HUDEP-2 (cell line): ENCODE measurements at regions not wholly inside any gene's neighbourhood (a gene's known extent, or its start where the extent isn't known, plus 50 kb on each side); places are given as distances from the start of the nearest gene placed in this dataset.

Experiments used
- DNase-seq, 76 experiments: peaks; one replicate each; lab custom pipeline; 2025; ENCODE audit not compliant: unreplicated experiment in 76 of 76; lab: John Stamatoyannopoulos, UW

DNA sequence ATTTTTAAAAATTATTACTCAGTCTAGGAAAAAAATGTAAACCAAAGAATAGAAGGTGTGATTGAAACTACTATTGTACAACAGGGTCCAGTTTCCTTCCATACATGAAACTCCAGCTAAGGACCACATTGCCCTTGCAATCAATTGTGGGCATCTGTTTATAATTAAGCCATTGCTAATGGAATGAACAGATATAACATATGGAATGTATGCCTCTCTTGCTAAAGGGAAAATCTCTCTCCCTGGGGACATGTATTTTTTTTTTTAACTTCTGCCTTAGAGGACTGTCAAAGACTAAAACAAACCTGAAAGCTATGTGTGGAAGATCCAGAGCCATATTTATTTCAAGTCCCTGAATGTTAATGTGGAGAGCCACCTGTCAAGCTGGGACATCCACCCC lies 336.8 kb upstream of the MANEA start:
- no peak for DNase-seq

- no peak for DNase-seq
These were observed 334.8 kb upstream of the MANEA start for GRCh38 chr6:95242560-95242959.

GRCh38 chr6:95243053-95243452 lies 334.3 kb upstream of the MANEA start:
- no peak for DNase-seq

GRCh38 chr6:95244751-95245150 lies 332.6 kb upstream of the MANEA start:
- no peak for DNase-seq

DNA sequence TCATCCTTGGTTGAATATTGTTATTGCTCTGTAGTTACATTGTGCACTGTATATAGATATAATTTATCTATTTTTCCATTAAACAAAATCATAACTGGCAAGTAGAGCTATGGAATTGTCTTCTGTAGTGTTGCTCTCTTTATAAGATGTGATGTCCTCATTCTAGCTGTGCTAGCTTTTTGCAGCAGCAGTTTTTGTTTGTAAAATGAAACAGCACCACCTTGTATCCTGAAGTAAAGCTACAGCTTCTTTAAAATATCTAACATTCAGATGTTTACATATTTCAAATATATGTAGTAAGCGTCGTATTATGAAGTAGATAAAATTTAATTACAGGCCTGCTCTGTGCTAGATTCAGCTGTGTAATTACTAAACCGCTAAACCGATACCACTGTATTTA lies 328.8 kb upstream of the MANEA start:
- no peak for DNase-seq

DNA sequence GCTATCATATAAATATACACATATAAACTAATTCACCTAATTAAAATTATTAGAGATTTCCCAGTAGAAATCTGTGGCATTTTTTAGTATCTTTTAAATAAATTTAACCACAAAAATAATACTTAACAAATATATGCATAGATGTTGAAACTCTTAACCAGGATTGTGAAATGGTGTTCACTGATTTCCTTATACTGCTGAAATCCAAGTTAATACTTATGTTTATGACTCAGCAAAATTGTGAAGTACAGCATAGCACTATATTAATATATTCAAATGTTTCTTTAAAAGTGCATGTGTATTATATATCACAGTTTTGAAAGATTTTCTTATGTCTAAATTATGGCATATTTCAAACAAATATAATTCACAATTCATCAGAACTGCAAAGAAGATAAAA lies 328.2 kb upstream of the MANEA start:
- no peak for DNase-seq

- no peak for DNase-seq
These were observed 327.7 kb upstream of the MANEA start for GRCh38 chr6:95249661-95250060.

DNA sequence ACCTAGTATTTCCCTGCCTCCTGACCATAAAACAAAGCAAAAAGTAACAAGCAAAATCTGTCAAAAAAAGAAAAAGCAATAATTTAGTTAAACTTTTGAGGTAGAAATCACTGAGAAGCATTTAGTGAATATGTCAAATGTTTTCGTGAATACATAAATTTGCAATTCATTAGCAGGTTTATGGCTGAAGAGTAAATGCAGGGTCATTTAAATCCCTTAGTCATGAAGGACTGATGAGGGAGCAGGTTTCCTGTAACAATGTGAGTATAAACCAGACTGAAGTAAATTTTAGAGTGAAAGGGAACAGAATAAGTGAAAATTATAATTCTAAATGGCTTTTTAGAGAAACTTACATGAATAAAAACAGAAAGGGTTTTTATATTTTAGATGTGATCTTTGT lies 313.5 kb upstream of the MANEA start:
- DNase-seq, result no peak

DNA sequence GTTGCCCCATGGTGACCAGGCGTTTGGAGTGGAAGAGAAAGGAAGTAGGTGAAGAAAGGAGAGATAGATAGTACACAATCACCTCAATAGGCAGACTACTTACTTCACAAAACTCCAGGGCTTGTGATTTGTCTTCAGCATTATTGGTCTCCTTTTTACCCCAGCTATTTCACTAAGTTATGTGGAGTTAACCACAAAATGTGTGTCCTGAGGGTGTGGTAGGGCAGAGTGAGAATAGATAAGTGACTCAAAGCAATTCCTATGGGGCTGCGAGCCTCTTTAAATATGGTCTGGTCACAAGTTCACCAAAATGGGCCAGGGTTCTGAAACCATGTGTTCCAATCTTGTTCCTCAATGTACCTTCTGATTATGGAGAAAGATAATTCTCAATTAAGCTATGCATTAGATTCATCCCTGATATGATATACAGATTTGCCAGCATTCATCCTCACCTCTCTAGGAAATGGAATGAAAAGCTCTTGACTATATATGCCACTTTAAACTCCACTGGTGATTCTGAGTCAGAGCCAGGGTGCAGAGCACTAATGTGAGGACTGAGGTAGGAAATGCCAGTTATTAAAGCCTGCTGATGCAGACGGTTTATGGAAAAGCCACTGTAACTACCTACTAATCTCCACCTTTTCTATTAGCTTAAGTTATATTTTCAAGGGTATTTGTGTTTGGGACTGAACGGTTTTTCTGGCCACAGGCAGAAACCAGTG lies 310.6 kb upstream of the MANEA start:
- peak in 29 of 76 experiments; percentile 2 to 82 (median 28) for DNase-seq

- no peak for DNase-seq
These were observed 302.6 kb upstream of the MANEA start for GRCh38 chr6:95274686-95275235.

- no peak for DNase-seq
These were observed 297.7 kb upstream of the MANEA start for GRCh38 chr6:95279616-95280015.

DNA sequence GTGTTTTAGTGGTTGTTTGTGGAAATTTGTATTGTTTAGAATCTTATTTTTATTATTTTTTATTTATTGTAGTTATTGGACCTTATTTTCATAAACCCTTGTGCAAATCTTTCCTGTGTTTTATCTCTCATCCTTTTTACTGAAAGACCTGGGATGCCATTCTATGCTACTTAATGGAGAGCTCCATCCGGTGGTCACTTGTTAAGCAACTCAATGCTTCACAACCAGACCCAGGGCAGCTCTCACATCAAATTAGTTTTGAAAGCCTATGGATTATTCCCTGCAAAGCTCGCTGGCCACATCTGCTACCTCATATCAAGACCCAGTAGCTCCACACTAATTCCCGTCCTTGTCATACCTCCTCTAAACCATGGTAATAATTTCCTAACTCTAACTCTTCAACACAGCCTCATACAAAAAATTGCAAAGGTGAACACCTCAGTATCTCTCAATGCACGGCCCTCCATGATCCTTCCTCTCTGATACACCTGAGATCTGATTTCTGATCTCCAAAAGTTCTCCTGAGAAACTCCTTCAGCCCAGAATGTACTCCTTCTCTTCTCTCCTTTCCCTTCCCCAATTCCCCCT lies 296.6 kb upstream of the MANEA start:
- DNase-seq, result peak in 10 of 76 experiments; percentile 4 to 48 (median 17)

- DNase-seq, result no peak
These were observed 291.5 kb upstream of the MANEA start for GRCh38 chr6:95285881-95286280.

DNA sequence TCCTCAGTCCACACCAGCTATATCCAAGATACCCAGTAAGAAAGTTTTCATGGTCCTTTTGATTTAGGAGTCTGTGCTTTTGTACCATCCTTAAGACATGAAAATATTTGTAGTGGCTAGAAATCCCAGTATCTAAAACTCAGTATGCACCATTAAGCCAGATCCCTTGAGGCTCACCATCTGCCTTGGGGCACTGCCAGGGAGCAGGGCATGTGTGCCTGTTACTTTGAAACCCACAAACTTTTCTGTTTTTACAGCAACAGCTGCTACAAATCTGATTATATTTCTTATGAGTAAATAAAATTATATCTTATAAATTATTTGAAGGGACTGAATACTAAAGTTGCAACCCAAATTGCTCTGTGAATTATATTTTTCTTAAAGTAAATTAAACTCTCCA lies 290.5 kb upstream of the MANEA start:
- DNase-seq, result no peak

DNA sequence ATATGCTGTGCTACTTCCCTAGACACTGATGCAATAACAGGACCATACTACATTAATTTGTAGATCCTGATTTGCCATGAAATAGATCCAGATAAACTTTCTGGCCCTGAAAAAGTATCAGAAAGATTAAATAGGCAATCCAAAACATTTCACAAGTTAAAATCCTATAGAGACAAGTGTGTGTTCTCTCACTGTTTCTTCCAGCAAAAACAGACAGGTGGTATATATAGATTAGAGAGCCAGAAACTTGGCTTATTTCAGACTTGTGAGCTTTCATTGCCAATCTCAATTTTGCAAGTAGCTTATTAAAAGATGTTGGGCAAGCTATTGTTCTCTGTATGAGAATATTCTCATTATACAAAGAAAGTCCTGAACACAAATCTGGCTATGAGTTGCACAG lies 289.1 kb upstream of the MANEA start:
- DNase-seq, result no peak

- no peak for DNase-seq
These were observed 285.3 kb upstream of the MANEA start for GRCh38 chr6:95292011-95292410.

GRCh38 chr6:95293257-95293656 lies 284.1 kb upstream of the MANEA start:
- no peak for DNase-seq

DNA sequence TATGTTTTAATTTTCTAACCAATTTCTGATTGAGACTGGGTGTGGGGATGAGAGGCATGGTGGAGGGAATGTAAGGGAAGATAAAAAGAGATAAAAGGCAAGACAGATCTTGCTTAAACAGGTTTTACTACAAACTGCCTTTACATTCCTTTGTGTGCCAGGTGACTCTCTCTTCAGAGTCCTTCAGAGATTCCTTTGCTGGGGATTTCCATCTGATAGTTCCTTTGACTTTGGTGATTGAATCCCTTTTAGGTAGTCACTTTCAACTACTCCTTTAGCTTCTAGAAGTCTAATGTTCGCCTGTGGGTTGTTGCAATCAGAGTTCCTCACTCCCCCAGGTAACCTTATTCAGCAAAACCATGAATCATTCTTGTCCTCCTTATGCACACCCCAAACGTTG lies 283.3 kb upstream of the MANEA start:
- DNase-seq, result no peak

GRCh38 chr6:95309545-95309944 lies 267.8 kb upstream of the MANEA start:
- DNase-seq, result no peak

GRCh38 chr6:95318137-95318536 lies 259.2 kb upstream of the MANEA start:
- no peak for DNase-seq

DNA sequence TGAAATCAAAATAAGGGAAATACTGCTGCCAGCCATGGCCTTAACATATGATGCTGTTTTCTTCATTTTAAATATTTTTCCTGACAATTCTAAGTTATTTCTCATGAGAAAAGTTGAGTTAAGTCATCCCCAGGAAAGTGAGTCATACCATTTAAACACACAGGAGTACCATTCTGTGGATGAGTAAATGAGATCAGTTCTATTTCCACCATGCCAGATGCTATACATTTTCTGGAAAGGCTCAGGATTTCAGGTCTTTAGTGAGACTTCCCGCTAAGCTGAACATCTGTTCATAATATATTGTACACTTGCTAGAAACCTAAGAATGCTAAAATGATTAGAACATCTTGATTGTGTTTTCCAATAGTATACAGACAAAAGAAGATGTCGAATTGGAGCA lies 256.2 kb upstream of the MANEA start:
- no peak for DNase-seq

DNA sequence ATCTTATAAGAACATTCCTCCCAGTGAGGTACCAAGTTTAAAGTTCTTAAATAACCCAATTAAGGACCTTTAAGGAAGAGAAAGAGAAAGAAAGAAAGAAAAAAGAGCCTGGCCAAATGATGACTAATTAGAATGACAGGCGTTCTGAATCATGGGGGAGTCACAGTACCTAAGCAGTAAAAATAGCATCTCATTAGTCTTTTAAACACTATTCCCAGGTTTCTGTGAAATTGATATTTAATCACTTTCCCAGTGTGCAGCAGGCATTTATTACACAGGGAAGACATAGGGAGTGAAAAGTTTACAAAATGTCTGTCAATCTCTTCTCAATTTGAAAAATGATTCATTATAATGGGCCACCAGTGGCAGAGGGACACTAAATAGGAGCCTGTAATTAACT lies 251.4 kb upstream of the MANEA start:
- DNase-seq, result no peak
